GM12864 (cell line): ENCODE measurements at regions not wholly inside any gene's neighbourhood (a gene's known extent, or its start where the extent isn't known, plus 50 kb on each side); places are given as distances from the start of the nearest gene placed in this dataset.

Experiments used
- DNase-seq: peaks from one replicate; pipeline ENCODE4 v3.0.0-alpha.2; 2011; ENCODE audit warnings: low read depth
- H3K4me3 ChIP-seq: 2 replicates; pipeline ENCODE4 v1.5.1; 2011; ENCODE audit warnings: mild to moderate bottlenecking, low read depth, low read length, control low read depth
- TF ChIP-seq, protein P1 (sequence below): IDR thresholded peaks from 2 replicates; pipeline ENCODE4 v1.5.1; 2011; ENCODE audit warnings: low read depth, mild to moderate bottlenecking, moderate library complexity, low read length, control low read depth, inconsistent platforms; ENCODE audit errors: missing control alignments

DNA sequence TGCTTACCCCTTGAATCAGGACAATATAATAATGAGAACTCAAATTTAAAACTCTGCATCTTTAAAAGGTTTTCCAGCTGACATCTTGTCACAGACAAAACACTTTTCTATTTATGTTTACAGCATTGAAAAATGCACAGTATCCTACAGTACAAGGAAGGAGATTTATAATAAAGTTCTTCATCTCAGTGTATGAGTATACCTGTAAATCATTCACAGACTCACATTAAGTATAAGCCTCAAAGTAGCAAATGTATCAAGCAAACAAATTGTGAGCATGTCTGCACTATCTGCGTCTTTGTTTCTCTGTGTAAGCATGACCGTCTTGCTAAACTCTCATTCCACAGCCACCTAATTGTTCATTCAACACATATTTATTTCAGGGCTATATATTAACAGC, 52.8 kb downstream of the PPP1R2C start:
- TF ChIP-seq, protein P1, sequence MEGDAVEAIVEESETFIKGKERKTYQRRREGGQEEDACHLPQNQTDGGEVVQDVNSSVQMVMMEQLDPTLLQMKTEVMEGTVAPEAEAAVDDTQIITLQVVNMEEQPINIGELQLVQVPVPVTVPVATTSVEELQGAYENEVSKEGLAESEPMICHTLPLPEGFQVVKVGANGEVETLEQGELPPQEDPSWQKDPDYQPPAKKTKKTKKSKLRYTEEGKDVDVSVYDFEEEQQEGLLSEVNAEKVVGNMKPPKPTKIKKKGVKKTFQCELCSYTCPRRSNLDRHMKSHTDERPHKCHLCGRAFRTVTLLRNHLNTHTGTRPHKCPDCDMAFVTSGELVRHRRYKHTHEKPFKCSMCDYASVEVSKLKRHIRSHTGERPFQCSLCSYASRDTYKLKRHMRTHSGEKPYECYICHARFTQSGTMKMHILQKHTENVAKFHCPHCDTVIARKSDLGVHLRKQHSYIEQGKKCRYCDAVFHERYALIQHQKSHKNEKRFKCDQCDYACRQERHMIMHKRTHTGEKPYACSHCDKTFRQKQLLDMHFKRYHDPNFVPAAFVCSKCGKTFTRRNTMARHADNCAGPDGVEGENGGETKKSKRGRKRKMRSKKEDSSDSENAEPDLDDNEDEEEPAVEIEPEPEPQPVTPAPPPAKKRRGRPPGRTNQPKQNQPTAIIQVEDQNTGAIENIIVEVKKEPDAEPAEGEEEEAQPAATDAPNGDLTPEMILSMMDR = no peak
- no peak for DNase-seq
- no peak overlapping the region for H3K4me3 ChIP-seq

DNA sequence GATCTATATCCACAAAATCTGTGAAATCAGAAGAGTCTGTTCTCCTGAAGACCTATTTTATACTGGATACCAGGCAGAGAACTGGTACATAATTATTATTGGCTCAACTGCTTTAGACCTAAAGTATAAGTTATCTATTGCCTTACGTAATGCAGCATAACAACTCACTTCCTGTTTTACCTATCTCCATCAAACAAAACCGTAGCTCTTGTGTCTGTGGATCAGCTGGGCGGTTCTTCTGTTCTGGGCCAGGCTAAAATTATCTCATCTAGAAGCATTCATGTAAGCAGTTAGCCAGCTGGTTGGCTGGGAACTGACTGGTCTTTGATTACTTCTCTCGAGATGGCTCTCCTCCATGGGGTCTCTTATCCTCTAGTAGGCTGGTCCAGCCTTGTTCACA, 57.8 kb downstream of the PPP1R2C start:
- TF ChIP-seq, protein P1 = no peak
- no peak for DNase-seq
- H3K4me3 ChIP-seq = no peak overlapping the region

DNA sequence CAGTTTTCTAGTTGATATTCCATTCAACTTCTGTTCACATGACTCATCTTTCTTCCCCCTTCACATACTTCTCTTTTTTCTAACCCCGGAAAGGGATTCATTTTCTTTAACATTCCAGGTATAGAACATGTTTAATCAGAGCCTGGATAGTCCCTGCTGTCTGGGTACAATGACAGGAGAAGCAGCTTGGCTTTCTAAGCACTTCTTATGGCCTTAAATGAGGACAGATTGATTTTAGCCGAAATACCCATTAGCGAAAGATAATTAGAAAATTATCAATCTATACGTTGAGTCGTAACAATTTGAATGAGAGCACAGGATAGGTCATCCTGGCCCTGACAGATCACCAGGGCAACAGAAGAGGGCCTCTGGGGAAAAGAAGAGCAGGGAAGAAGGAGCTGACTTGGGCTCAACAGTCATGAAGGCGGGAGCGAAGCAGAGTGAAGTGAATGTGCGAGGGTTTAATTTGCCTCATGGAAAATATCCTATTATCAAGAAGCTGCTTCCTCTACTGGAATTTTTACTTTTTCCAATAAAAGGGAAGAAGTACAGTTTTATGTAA, 62.2 kb downstream of the PPP1R2C start:
- no peak overlapping the region for H3K4me3 ChIP-seq
- TF ChIP-seq, protein P1 = no peak

DNA sequence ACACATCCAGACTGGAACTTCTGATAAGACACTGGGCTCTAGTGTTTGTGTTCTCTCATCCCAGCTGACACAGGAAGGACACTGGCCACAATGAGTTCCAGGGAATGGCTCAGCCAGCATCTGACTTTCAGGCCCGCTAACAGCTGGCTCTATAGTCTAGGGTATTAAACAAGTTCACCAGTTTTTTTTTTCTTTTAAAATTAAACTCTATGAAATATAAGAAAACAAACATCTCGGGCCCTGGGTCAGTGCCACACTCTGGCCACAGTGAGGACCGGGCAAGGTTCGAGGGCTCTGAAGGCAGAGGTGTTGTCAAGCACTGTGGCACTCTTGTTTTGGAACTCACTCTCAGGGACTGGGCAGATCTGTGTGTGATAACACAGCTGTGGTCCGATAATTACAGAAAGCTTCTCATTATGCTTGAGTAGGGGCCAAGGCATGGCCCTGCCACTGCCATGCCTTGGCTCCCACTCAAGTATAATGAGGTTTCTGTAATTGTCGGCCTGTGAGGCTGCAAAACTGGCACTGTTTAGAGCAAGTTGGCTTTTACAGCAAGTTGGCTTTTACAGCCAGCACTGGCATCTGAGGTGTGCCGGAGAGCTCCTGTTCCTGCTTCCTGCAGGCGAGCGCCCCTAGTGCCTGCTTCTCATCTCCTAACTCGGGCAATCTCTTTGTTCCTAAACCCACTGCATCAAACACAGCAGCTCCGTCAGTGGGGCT, 62.8 kb downstream of the PPP1R2C start:
- no peak overlapping the region for H3K4me3 ChIP-seq
- TF ChIP-seq, protein P1 = peak; percentile 65
- DNase-seq = no peak

More for the DNA sequence above, 62.2 kb downstream of the PPP1R2C start:
- DNase-seq = no peak

DNA sequence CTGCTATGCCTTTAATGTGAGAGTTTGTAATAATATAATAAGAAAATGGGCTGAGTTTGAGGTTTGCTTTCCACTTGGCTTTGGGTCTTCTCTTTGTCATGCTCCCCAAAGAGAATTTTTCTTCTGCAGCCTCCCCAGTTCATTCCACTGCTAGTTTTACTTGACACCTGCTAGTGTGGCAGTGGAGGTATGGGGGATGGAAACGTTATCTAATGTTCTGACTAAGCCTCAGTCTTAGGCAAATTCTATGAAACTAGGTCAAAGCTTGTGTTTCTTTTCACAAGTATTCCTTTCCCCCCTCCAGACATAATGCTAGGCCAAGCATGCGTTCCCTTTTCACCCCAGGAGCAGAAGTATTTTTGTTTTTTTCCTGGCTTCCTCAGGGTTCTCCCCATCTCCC, 67.5 kb downstream of the PPP1R2C start:
- TF ChIP-seq, protein P1 = no peak
- no peak for DNase-seq

DNA sequence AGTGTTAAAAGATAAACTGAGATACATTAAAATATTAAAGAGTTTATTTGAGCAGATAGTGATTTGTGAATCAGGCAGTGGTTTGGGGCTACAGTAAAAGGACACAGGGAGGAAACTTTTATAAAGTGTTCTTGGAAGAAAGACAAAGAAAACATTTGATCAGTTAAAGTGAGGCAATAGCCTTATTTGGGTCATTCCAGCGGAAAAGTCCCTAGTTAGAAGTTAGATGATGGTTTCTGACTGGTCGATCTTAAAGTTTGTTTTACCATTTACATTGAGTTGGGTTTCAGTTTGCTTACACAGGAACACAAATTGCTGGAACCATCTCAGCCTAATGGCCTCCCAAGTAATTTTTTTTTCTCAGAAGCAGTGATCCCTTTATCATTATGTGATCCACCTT, 69.7 kb downstream of the PPP1R2C start:
- TF ChIP-seq, protein P1 = no peak
- H3K4me3 ChIP-seq = no peak overlapping the region
- DNase-seq = no peak

More for the DNA sequence above, 67.5 kb downstream of the PPP1R2C start:
- no peak overlapping the region for H3K4me3 ChIP-seq

DNA sequence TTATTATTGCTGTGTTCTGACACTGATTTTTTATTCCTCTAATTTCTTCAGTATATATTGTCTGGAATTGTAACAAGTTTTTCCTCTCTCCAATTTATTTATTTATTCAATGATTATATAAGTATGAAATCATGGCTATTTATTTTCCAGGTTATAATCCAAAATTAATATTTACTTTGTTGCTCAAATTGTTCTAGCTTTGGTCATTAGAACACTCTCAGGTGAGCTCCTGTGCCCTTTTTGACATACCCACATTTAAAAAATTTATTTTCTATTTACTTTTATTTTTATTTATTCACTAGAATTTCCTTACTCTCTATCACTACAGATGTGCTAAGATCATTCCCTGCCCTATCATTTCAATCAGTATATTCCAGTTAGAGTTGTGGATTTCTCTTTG, 70.2 kb downstream of the PPP1R2C start:
- H3K4me3 ChIP-seq = no peak overlapping the region
- TF ChIP-seq, protein P1 = no peak

More for the DNA sequence above, 70.2 kb downstream of the PPP1R2C start:
- no peak for DNase-seq
